Common myeloid progenitor, CD34-positive (primary cell): ENCODE measurements at regions not wholly inside any gene's neighbourhood (a gene's known extent, or its start where the extent isn't known, plus 50 kb on each side); places are given as distances from the start of the nearest gene placed in this dataset.

Source experiments
- CTCF ChIA-PET: fragments of 350-600 bp; sonication (Branson Sonifier 250); formaldehyde crosslinking; loops from one replicate; lab custom pipeline; 2021; ENCODE audit warnings: antibody characterized with exemption; lab: Charles Lee
- POLR2A ChIA-PET: fragments of 350-600 bp; sonication (Branson Sonifier 250); formaldehyde crosslinking; loops from one replicate; lab custom pipeline; 2021; ENCODE audit warnings: antibody characterized with exemption; lab: Charles Lee
- DNase-seq, 3 donors: peaks; one replicate each; pipeline versions ENCODE4 v3.0.0 to v3.0.0-alpha.2; 2013
- H3K27ac ChIP-seq, 2 experiments: 1 replicate in 1 of 2; 2 replicates in 1 of 2; pipeline ENCODE4 v1.7.0; 2013; ENCODE audit warnings: inconsistent platforms in 2 of 2, low read length in 2 of 2, mild to moderate bottlenecking in 2 of 2, low read depth in 1 of 2, moderate library complexity in 1 of 2; ENCODE audit not compliant: severe bottlenecking in 2 of 2, insufficient read depth in 1 of 2, poor library complexity in 1 of 2
- H3K27me3 ChIP-seq, 5 experiments: replicated peaks in 2 of 5; 1 replicate in 3 of 5; 2 replicates in 2 of 5; pipeline versions ENCODE4 v1.6.1 to v1.7.0; 2013; ENCODE audit warnings: low read length in 4 of 5, mild to moderate bottlenecking in 2 of 5, moderate library complexity in 2 of 5, inconsistent platforms in 1 of 5; ENCODE audit not compliant: insufficient read depth in 5 of 5, control insufficient read depth in 4 of 5
- H3K36me3 ChIP-seq, 4 experiments: 1 replicate in 2 of 4; 2 replicates in 2 of 4; pipeline versions ENCODE4 v1.6.1 to v1.7.0; 2013; ENCODE audit warnings: low read length in 3 of 4, control low read depth in 1 of 4, mild to moderate bottlenecking in 1 of 4; ENCODE audit not compliant: control insufficient read depth in 4 of 4, insufficient read depth in 4 of 4
- H3K4me1 ChIP-seq, 4 experiments: 1 replicate in 3 of 4; 2 replicates in 1 of 4; pipeline versions ENCODE4 v1.6.1 to v1.7.1; 2013; ENCODE audit warnings: low read length in 3 of 4, mild to moderate bottlenecking in 3 of 4, control low read depth in 1 of 4, inconsistent platforms in 1 of 4, moderate library complexity in 1 of 4; ENCODE audit not compliant: control insufficient read depth in 4 of 4, insufficient read depth in 4 of 4; ENCODE audit errors: control extremely low read depth in 1 of 4
- H3K4me3 ChIP-seq, 7 experiments: 1 replicate in 4 of 7; 2 replicates in 3 of 7; pipeline versions ENCODE4 v1.5.1 to v1.7.0; 2013; ENCODE audit warnings: mild to moderate bottlenecking in 7 of 7, low read length in 6 of 7, moderate library complexity in 6 of 7, inconsistent platforms in 2 of 7, low read depth in 2 of 7, control low read depth in 1 of 7; ENCODE audit not compliant: insufficient read depth in 4 of 7, control insufficient read depth in 1 of 7; ENCODE audit errors: extremely low read depth in 1 of 7
- H3K9me3 ChIP-seq, 5 experiments: 1 replicate in 4 of 5; 2 replicates in 1 of 5; pipeline versions ENCODE4 v1.6.1 to v1.7.1; 2013; ENCODE audit warnings: low read length in 4 of 5, mild to moderate bottlenecking in 2 of 5, inconsistent platforms in 1 of 5, low read depth in 1 of 5, moderate library complexity in 1 of 5; ENCODE audit not compliant: control insufficient read depth in 4 of 5, insufficient read depth in 2 of 5; ENCODE audit errors: control extremely low read depth in 1 of 5
- WGBS: methylation state at CpG from one replicate; pipeline ENCODE4 v1.1.5; 2013; ENCODE audit not compliant: insufficient coverage; 5-methylcytosine and 5-hydroxymethylcytosine counted together

- ChIA-PET CTCF (interaction anchor here (0.8 kb wide), 1 partner anchor 15 kb away, joined by 4 read pairs; no protein-coding TSS in a partner anchor), POLR2A (no interaction called here)
These were observed 104.5 kb upstream of the PHACTR3 start for GRCh38 chr20:59499863-59500262.

GRCh38 chr20:59508729-59509128 is 95.6 kb upstream of the PHACTR3 start:
- no peak overlapping the region for H3K4me3 ChIP-seq
- 60% methylated on average over 1 of the region's 3 CpGs for WGBS
- ChIA-PET POLR2A (no interaction called here), CTCF (interaction anchor here (1.2 to 1.9 kb wide), 3 partner anchors 13 to 18 kb away, joined by 4 read pairs; no protein-coding TSS in a partner anchor)
- H3K36me3 ChIP-seq, result no peaks in the 10 kb centered on the region
- peaks cover 3 to 18% (median 5%) of the 10 kb centered on the region in 5 experiments for H3K27me3 ChIP-seq
- H3K9me3 ChIP-seq, result peaks cover 0 to 6% (median 0%) of the 10 kb centered on the region in 5 experiments
- no peak for DNase-seq
- no peaks in the 10 kb centered on the region for H3K4me1 ChIP-seq
- no peak overlapping the region for H3K27ac ChIP-seq

More at GRCh38 chr20:59499863-59500262, 104.5 kb upstream of the PHACTR3 start:
- no peak for DNase-seq
- no peak overlapping the region for H3K4me3 ChIP-seq
- H3K36me3 ChIP-seq, result no peaks in the 10 kb centered on the region
- H3K9me3 ChIP-seq, result peaks cover 0 to 9% (median 6%) of the 10 kb centered on the region in 5 experiments
- peaks cover 0 to 27% (median 5%) of the 10 kb centered on the region in 5 experiments for H3K27me3 ChIP-seq
- no peak overlapping the region for H3K27ac ChIP-seq
- H3K4me1 ChIP-seq, result no peaks in the 10 kb centered on the region

GRCh38 chr20:59512651-59513050 is 91.7 kb upstream of the PHACTR3 start:
- CTCF ChIA-PET, result no interaction called here
- H3K4me1 ChIP-seq, result no peaks in the 10 kb centered on the region
- WGBS, result 93% methylated on average over 3 of the region's 5 CpGs
- no peak for DNase-seq
- H3K9me3 ChIP-seq, result no peaks in the 10 kb centered on the region
- no peak overlapping the region for H3K4me3 ChIP-seq
- no peaks in the 10 kb centered on the region for H3K36me3 ChIP-seq
- H3K27ac ChIP-seq, result no peak overlapping the region
- H3K27me3 ChIP-seq, result peaks cover 5 to 53% (median 15%) of the 10 kb centered on the region in 5 experiments
- POLR2A ChIA-PET, result no interaction called here

GRCh38 chr20:59514554-59514953 is 89.8 kb upstream of the PHACTR3 start:
- 73% methylated on average over 4 of the region's 5 CpGs for WGBS
- Histone ChIP-seq H3K9me3 (no peaks in the 10 kb centered on the region), H3K27me3 (peaks cover 5 to 67% (median 15%) of the 10 kb centered on the region in 5 experiments), H3K27ac (no peak overlapping the region), H3K36me3 (no peaks in the 10 kb centered on the region), H3K4me3 (no peak overlapping the region), H3K4me1 (no peaks in the 10 kb centered on the region)
- ChIA-PET POLR2A (no interaction called here), CTCF (interaction anchor here (0.6 to 4.9 kb wide), 2 partner anchors 12 to 15 kb away, joined by 4 to 36 read pairs; no protein-coding TSS in a partner anchor)
- no peak for DNase-seq

GRCh38 chr20:59515013-59515905 is 89.1 kb upstream of the PHACTR3 start:
- H3K4me1 ChIP-seq, result no peaks in the 10 kb centered on the region
- 18% methylated on average over 29 of the region's 32 CpGs for WGBS
- ChIA-PET POLR2A (no interaction called here), CTCF (interaction anchor here (0.6 to 4.9 kb wide), 2 partner anchors 12 to 15 kb away, joined by 4 to 36 read pairs; no protein-coding TSS in a partner anchor)
- no peak overlapping the region for H3K4me3 ChIP-seq
- H3K9me3 ChIP-seq, result no peaks in the 10 kb centered on the region
- no peak overlapping the region for H3K27ac ChIP-seq
- DNase-seq, result peak; percentile 17 to 37 (median 18)
- H3K36me3 ChIP-seq, result no peaks in the 10 kb centered on the region
- peaks cover 5 to 74% (median 15%) of the 10 kb centered on the region in 5 experiments for H3K27me3 ChIP-seq

GRCh38 chr20:59515906-59516209 is 88.5 kb upstream of the PHACTR3 start:
- ChIA-PET POLR2A (no interaction called here), CTCF (interaction anchor here (4.9 kb wide), 1 partner anchor 11 kb away, joined by 36 read pairs; no protein-coding TSS in a partner anchor)
- Histone ChIP-seq H3K27me3 (peaks cover 5 to 75% (median 15%) of the 10 kb centered on the region in 5 experiments), H3K36me3 (no peaks in the 10 kb centered on the region), H3K9me3 (no peaks in the 10 kb centered on the region), H3K27ac (no peak overlapping the region), H3K4me3 (no peak overlapping the region), H3K4me1 (no peaks in the 10 kb centered on the region)
- no peak for DNase-seq
- WGBS, result 92% methylated on average over 3 of the region's 3 CpGs
